GM12878 (cell line): ENCODE measurements at regions not wholly inside any gene's neighbourhood (a gene's known extent, or its start where the extent isn't known, plus 50 kb on each side); places are given as distances from the start of the nearest gene placed in this dataset.

Source experiments
- CBX5 ChIP-seq: sonication (generic); IDR thresholded peaks from 2 replicates; pipeline ENCODE4 v1.6.1; 2016; ENCODE audit warnings: low read depth, moderate library complexity, mild to moderate bottlenecking, inconsistent platforms
- CHD4 ChIP-seq: fragments of 200-600 bp; sonication (generic); IDR thresholded peaks from 2 replicates; pipeline ENCODE4 v1.6.1; 2016; ENCODE audit warnings: mild to moderate bottlenecking
- HDAC6 ChIP-seq: fragments of 200-600 bp; sonication (generic); IDR thresholded peaks from one replicate; pipeline ENCODE4 v1.8.0; 2017; ENCODE audit warnings: antibody characterized with exemption; ENCODE audit not compliant: unreplicated experiment
- IKZF2 ChIP-seq, 2 experiments: fragments of 450-650 bp; IDR thresholded peaks; 2 replicates each; pipeline ENCODE4 v1.6.1; 2017; ENCODE audit warnings: mild to moderate bottlenecking in 2 of 2, moderate library complexity in 2 of 2
- MEF2B ChIP-seq: fragments of 450-650 bp; IDR thresholded peaks from 2 replicates; pipeline ENCODE4 v1.6.1; 2018; ENCODE audit warnings: mild to moderate bottlenecking, moderate library complexity; ENCODE audit not compliant: partially characterized antibody, poor library complexity, severe bottlenecking
- MLLT1 ChIP-seq: fragments of 450-650 bp; IDR thresholded peaks from 2 replicates; pipeline ENCODE4 v1.6.1; 2016; ENCODE audit warnings: mild to moderate bottlenecking
- NKRF ChIP-seq: fragments of 450-650 bp; conservative IDR thresholded peaks from 2 replicates; pipeline ENCODE4 v1.6.1; 2017; ENCODE audit warnings: mild to moderate bottlenecking, moderate library complexity
- RELB ChIP-seq: fragments of 450-650 bp; IDR thresholded peaks from 2 replicates; pipeline ENCODE4 v1.6.1; 2017; ENCODE audit warnings: low read depth, mild to moderate bottlenecking, moderate library complexity
- TCF12 ChIP-seq: IDR thresholded peaks from 2 replicates; pipeline ENCODE4 v1.6.1; 2011; ENCODE audit warnings: low read depth, mild to moderate bottlenecking, low read length
- ZNF207 ChIP-seq: fragments of 450-650 bp; IDR thresholded peaks from 2 replicates; pipeline ENCODE4 v1.6.1; 2014; ENCODE audit warnings: antibody characterized with exemption, mild to moderate bottlenecking, borderline replicate concordance
- ZNF24 ChIP-seq: fragments of 450-650 bp; IDR thresholded peaks from 2 replicates; pipeline ENCODE4 v1.6.1; 2017; ENCODE audit warnings: antibody characterized with exemption, mild to moderate bottlenecking

- TF ChIP-seq TCF12 (no peak), HDAC6 (no peak), ZNF24 (no peak), CHD4 (no peak), CBX5 (no peak), IKZF2 (IDR thresholded peaks at IDR 0.05) (no peak), ZNF207 (no peak), MLLT1 (no peak), MEF2B (no peak), NKRF (no peak), RELB (no peak)
Observed at GRCh38 chr6:135578976-135579375, 81.4 kb upstream of the AHI1 start (continued).
